ENCODE measurements at regions not wholly inside any gene's neighbourhood (a gene's known extent, or its start where the extent isn't known, plus 50 kb on each side); places are given as distances from the start of the nearest gene placed in this dataset.

GRCh38 chr16:51916231-51916630 lies 630.7 kb downstream of the TOX3 start:
- TF ChIP-seq CTCF (IDR thresholded peaks at IDR 0.05; ENCODE audit: control extremely low read depth, extremely low read depth, low read depth, missing control alignments) = no peak
- DNase-seq (ENCODE audit: extremely low spot score) = no peak
- CTCF ChIA-PET = interaction anchor here (1.1 kb wide), 1 partner anchor 21 kb away, joined by 3 read pairs; no protein-coding TSS in a partner anchor
- POLR2A ChIA-PET = interaction anchor here (0.6 kb wide), 1 partner anchor 11 kb away, joined by 3 read pairs; no protein-coding TSS in a partner anchor

GRCh38 chr16:51907680-51908079 lies 639.3 kb downstream of the TOX3 start:
- TF ChIP-seq CTCF (IDR thresholded peaks at IDR 0.05; ENCODE audit: control extremely low read depth, extremely low read depth, low read depth, missing control alignments) = no peak

GRCh38 chr16:51900221-51900780 lies 646.6 kb downstream of the TOX3 start:
- no peak for TF ChIP-seq CTCF (IDR thresholded peaks at IDR 0.05; ENCODE audit: control extremely low read depth, extremely low read depth, low read depth, missing control alignments)
- ChIA-PET CTCF (no interaction called here), POLR2A (no interaction called here)
- no peak for DNase-seq (ENCODE audit: extremely low spot score)

More at GRCh38 chr16:51907680-51908079, 639.3 kb downstream of the TOX3 start:
- no peak for DNase-seq (ENCODE audit: extremely low spot score)
- ChIA-PET CTCF (no interaction called here), POLR2A (no interaction called here)

- DNase-seq (ENCODE audit: extremely low spot score) = no peak
- ChIA-PET POLR2A (no interaction called here), CTCF (no interaction called here)
- TF ChIP-seq CTCF (IDR thresholded peaks at IDR 0.05; ENCODE audit: control extremely low read depth, extremely low read depth, low read depth, missing control alignments) = no peak
Measured at GRCh38 chr16:51898872-51899271, 648.1 kb downstream of the TOX3 start.

GRCh38 chr16:51896013-51896412 lies 650.9 kb downstream of the TOX3 start:
- ChIA-PET CTCF (no interaction called here), POLR2A (no interaction called here)
- TF ChIP-seq CTCF (IDR thresholded peaks at IDR 0.05; ENCODE audit: control extremely low read depth, extremely low read depth, low read depth, missing control alignments) = no peak
- DNase-seq (ENCODE audit: extremely low spot score) = no peak

- no peak for DNase-seq (ENCODE audit: extremely low spot score)
- ChIA-PET CTCF (interaction anchor here (1.1 kb wide), 1 partner anchor 11 kb away, joined by 3 read pairs; no protein-coding TSS in a partner anchor), POLR2A (no interaction called here)
- TF ChIP-seq CTCF (IDR thresholded peaks at IDR 0.05; ENCODE audit: control extremely low read depth, extremely low read depth, low read depth, missing control alignments) = no peak
Measured at GRCh38 chr16:51892293-51893007, 654.5 kb downstream of the TOX3 start.

All from GM10248 (cell line).